ENCODE measurements at regions not wholly inside any gene's neighbourhood (a gene's known extent, or its start where the extent isn't known, plus 50 kb on each side); places are given as distances from the start of the nearest gene placed in this dataset.
"Not testable (repeated sequence)": the region's sequence is repeated elsewhere in the genome, so short reads cannot be mapped to it uniquely, and the experiment has no call there.

DNA sequence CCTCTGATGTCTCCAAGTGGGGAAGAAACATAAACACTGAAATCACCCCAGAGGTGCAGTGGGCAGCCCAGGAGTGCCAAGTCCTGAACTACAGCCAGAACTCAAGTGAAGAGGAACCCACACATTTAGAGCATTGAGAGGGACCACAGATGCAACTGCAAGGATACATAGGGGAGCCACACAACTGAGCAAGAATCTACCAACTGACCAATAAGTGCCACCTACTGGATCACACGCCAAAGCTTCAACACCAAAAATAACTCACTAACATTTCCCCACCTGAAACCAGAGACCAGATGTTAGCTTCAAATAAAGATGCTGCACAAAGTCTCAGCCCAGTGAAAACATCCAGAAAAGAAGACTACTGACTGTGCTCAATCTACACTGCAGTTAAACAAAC is 276.7 kb upstream of the GRIA3 start:
- DNase-seq (ENCODE audit: low read depth), result no peak

DNA sequence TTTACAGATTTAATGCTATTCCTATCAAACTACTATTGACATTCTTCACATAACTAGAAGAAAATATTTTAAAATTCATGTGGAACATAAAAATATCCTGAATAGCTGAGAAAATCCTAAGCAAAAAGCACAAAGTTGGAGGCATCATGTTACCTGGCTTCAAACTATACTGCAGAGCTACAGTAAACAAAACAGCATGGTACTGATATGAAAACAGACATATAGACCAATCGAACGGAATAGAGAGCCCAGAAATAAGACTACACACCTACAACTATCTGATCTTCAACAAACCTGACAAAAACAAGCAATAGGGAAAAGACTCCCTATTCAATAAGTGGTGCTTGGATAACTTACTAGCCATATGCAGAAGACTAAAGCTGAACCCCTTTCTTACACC is 273.4 kb upstream of the GRIA3 start:
- DNase-seq (ENCODE audit: low read depth), result no peak

DNA sequence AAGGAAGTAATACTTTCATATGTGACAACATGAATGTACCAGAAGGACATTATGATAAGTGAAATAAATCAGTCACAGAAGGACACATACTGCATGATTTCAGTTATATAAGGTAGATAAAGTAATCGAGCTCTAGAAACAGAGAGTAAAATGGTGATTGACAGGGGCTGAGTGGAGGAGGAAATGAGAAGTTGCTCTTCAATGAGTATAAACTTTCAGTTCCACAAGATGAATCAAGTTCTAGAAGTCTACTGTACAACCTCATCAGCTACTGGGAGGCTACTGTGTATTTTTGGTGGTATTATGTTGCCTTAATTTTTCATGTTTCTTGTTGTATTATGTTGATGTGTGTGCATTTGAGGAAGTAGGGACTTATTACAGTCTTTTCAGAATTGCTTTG is 270.9 kb upstream of the GRIA3 start:
- DNase-seq (ENCODE audit: low read depth), result no peak

DNA sequence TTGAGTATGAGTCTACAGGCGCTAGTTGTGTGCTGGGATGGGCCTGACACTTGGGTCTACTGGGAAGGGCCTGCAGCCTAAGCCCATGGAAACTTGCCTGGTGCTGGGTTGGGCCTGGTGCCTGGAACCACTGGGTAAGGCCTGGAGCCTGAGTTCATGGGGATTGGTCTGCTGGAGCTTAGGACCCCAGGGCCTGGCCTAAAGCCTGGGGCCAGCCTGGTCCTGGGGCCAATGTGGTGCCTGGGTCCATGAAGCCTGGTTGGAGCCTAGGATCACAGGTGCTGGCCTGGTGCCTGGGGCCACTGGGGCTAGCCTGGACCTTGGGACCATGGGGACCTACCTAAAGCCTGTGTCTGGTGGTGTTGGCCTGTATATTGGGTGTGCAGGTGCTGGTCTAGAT is 270.3 kb upstream of the GRIA3 start:
- no peak for DNase-seq (ENCODE audit: low read depth)

DNA sequence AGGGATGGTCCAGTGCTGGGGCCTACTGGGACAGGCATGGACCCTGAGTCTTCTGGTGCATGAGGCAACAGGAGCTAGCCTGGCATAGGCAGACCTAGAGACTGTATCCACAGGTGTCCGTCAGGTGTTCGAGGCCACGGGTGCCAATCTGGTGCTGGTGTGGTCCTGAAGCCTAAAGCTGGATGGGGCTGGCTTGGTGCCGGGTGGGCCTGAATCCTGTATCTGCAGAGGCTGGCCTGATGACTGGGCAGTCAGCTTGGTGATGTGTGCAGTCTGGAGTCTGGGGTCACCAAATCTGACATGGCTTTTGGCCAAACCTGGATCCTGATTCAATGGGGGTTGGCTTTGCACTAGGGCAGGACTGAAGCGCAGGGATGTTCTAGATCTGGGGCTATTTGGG is 269.8 kb upstream of the GRIA3 start:
- no peak for DNase-seq (ENCODE audit: low read depth)

DNA sequence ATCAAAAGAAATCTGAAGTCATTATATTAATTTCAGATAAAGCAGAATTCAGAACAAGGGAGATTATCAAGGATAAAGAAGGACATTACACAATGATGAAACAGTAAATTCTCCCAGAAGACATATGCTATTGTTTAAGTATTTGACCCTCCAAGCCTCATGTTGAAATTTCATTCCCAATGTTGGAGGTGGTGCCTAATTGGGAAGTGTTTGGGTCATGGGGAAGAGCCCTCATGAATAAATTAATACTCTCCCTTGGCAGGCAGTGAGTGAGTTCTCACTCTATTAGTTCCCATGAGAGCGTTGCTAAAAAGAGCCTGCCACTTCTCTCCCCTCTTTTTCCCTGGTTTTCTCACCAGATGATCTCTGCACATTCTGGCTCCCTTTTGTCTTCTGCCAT is 249.9 kb upstream of the GRIA3 start:
- no peak for DNase-seq (ENCODE audit: low read depth)

DNA sequence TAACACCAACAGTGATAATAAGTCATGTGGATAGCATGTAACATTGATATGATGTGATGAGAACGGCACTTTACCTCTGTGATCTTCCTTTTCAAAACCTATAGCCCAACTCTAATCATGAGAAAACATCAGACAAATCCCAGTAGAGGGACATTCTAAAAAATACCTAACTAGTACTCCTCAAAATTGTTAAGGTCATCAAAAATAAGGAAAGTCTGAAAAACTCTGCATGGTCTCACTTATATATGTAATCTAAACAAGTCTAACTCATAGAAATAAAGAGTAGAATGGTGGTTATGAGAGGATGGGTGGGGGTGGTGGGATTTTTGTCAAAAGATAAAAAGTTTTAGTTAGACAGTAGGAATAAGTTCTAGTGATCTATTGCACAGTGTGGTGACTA is 243.9 kb upstream of the GRIA3 start:
- DNase-seq (ENCODE audit: low read depth), result no peak

DNA sequence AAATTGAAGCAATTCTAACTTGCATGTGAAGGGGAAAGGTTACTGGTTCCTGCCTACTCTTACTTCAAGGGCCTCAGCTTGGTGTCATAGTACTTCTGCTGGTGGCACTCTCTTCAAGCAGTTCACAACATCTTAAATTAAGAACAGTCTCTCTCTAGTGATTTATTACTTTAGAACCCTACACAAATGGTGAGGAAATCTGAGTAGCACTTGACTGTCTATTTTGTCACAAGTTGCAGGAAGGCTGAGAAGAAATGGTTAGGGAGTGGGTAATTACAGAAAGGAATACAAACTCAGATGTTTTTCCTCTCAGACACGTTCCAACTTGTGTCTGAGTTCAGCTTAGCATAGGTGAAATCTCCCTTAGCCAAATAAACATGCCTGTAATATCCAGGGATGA is 242.3 kb upstream of the GRIA3 start:
- no peak for DNase-seq (ENCODE audit: low read depth)

DNA sequence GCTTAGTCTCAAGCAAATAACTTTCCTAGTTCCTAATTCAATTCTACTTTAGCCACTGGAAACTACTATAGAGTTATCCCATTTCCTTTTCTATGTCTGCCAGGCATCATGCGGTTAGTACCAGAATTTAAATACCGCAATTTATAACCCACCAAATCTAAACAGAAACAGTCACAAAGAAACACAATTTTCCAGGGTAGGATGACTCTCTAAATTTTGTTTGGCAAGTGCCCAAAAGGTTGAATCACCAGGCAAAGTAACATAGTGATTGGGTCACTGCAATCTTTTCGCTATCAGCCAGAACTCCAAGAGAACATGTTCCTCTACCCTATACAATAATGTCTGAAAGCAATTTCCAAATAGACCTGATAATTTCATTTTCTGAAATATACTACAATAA is 240.2 kb upstream of the GRIA3 start:
- DNase-seq (ENCODE audit: low read depth), result no peak

DNA sequence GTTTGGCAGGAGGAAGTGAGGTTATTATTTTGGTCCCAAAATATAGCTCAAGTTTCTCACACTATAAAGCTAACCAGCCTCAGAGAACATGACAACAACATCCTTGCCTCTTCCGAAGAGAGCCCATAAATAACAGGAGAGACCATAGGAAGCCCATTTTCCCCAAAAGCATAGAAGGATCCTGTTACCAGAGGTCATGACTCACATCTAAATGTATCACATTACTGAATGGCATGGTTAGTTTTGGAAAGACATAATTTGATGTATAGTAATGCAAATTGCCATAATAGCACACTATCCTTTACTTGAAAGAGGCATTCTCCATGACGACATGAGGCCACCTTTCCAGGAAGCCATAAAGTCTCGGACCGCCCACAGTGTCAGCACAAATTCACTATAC is 238.8 kb upstream of the GRIA3 start:
- no peak for DNase-seq (ENCODE audit: low read depth)

DNA sequence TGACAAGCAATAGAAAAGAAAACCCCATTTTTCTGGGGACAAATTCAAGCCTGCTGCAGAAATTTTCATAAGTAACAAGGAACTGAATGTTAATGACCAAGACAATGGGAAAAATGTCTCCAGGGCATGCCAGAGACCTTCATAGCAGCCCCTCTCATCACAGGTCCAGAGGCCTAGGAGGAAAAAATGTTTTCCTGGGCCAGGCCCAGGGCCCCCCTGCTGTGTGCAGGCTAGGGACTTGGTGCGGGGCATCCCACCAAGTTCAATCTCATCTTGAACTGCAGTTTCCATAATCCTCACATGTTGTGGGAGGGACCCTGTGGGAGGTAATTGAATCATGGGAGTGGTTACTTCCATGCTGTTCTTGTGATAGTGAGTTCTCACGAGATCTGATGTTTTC is 211.5 kb upstream of the GRIA3 start:
- no peak for DNase-seq (ENCODE audit: low read depth)

DNA sequence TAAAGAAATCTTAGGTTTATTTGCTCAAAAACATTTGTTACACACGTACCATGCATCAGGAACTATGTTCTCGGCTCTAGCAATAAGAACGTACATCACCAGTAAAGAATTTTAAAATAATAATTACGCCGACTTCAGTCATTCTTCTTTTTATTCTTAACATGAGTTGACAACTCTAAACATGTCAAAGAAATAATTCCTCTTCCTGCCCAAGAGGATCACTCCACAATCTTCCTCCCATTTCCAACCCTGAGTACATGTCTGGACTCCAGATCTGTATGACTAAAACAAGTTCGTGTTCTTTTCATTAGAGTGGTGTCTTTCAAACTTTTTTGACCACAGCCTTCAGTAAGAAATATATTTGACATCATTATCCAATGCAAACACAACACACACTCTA is 201.6 kb upstream of the GRIA3 start:
- DNase-seq (ENCODE audit: low read depth), result no peak

DNA sequence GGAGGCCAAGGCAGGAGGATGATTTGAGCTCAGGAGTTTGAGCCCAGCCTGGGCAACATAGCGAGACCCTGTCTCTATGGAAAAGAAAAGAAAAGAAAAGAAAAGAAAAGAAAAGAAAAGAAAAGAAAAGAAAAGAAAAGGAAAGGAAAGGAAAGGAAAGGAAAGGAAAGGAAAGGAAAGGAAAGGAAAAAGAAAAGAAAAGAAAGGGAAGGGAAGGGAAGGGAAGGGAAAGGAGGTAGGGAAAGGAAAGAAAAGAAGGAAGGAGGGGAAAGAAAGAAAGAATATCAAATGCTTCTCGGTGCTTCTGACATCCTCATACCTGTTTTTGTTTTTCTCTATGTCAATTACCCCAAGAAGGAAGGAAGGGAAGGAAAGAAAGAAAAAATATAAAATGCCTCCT is 181.2 kb upstream of the GRIA3 start:
- not testable (repeated sequence) for DNase-seq (ENCODE audit: low read depth)

DNA sequence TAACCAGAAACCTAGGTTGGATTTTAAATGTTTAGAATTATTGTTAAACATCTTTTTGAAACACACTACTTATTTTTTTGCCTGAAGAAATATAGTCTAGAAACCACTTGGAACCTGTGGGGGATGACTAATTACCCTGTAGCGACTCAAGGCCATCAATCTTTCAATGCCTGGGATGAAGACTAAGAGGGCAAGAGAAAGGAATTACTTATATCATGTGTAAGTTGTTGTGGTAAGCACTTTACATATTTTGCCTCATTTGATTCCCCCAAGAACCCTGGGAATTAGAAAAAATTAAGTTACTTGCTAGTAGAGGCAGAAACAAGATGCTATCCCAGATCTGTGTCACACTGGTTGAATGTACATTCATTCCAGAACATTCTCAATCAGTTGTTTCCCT is 170.9 kb upstream of the GRIA3 start:
- no peak for DNase-seq (ENCODE audit: low read depth)

DNA sequence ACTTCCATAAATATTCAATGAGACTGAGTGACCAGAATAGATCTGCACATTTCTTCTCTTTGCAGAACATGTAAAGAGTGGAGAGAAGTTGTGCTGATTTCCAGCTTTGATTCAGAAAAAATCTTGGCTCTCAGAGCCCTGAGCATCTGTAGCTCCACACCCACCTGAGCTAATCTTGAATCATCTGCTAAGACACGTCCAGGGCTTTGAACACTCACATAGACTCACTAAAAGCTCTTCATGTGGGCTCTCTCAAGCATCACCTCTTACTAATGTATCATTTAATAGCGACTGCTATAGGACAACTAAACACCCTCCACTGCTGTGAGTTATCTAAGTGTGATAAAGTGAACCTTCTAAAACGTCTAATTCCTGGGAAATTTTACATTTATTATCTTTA is 147.7 kb upstream of the GRIA3 start:
- no peak for DNase-seq (ENCODE audit: low read depth)

DNA sequence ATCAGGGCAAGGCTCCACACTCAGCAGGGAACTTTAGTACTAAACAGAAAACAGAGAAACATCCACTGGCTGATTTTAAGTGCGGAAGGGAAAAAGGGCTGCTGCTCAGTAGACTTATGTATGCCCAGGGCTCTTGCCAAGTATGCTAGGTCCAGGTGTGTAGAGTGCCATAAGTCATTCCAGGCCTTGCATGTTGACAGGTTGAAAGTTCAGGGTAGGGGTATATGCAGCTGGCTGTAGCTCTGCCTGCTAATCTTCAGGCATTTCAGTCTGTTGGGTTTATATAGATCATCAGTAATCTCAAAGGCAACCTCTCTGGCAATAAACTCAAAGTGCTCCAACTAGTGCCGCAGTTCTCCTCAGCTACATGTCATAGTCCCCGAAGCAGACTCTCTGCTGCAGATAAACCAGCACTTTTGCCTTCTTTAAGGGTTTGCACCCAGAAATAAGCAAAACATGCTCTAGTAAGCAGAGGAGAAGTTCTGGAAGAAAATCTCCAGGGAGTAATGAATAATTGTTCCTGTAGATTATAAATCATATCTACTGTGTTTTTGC is 134.9 kb upstream of the GRIA3 start:
- DNase-seq (ENCODE audit: low read depth), result no peak

DNA sequence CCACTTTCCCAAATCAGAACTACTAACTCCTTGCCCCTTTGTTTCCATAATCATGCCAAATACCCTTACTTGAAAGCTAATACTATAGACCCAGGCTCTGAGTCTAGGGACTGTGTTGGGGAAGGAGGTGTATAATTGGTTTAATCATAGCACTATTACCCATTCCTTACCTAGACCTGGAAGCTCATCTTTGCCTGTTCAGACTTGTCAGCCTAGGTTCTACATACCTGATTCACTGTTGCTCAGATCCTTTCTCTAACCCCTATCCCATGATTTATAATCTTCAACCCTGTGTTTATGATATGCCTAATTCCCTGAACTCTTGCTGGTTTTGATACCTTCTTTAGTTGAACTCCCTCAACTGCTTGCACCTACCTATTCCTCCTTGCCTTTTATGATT is 123.1 kb upstream of the GRIA3 start:
- no peak for DNase-seq (ENCODE audit: low read depth)

DNA sequence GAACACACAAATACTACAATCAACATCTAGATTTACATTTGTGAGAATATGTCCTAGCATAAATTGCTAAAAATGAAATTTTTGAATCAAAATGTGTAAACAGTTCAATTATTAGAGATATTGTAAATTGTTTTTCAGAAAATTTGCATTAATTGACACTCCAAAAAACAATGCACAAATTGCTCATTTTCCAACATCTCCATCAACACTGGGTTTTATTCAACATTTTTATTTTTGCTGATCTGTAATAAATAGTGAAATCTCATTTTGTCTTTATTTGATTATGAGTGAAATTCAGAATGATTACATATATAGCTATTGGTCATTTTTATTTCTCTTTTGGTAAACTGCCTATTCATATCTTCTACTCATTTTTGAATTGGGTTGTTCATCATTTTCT is 120.0 kb upstream of the GRIA3 start:
- no peak for DNase-seq (ENCODE audit: low read depth)

DNA sequence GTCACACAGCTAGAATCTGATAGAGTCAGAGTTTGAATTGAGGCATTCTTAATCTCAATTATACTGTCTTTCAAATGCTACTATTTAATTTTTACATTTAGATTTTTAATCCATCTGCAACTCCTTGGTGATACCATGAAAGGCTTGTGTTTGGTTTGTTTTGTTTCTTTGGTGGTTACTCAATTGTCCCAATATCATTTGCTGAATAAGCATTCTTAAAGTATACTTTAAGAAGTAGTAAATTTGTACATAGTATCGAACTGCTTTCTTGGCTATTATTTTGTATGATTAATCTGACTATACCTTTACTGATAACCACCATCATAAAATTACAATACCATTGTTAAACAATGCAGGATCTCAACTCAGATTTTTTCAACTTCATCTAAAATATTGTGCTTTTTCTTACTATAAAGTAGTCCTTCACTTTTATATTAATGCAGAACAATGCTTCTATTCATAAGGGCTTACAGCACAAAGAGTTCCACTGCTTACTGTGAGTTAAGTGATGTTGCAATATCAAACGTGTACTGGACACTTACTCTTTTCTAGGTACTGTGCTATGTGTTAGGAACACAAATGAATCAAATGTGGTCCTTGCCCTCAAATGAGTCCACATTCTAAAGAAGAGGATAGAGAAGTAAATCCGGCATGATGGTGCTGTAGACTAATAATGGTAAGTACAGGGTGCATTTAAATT is 111.2 kb upstream of the GRIA3 start:
- no peak for DNase-seq (ENCODE audit: low read depth)

DNA sequence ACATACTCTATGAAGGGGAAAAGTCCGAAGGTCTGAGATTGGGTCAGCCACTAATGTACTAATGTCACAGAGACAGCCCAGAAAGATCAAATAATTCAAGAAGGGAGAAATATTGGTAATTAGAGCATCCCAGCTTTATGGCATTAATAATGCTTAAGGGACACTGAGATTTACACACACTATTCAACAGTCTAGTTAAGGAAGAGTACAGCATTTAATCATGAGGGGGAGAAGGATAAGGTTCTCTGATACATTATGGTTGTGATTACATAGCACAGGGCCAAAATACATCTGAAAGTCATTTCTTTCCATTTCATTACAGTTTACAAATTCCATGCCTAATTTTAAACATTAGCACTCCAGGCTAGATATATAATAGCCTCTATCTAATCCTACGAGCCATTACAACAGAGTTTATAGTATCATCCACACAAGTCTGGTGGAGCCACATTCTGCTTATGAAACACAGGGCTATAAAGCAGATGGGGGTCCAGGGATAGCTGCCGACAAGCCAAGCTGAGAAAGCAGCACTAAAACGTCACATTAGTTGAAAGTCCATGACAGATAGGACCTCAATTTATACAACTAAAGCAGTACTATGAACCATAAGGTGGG is 108.0 kb upstream of the GRIA3 start:
- no peak for DNase-seq (ENCODE audit: low read depth)

DNA sequence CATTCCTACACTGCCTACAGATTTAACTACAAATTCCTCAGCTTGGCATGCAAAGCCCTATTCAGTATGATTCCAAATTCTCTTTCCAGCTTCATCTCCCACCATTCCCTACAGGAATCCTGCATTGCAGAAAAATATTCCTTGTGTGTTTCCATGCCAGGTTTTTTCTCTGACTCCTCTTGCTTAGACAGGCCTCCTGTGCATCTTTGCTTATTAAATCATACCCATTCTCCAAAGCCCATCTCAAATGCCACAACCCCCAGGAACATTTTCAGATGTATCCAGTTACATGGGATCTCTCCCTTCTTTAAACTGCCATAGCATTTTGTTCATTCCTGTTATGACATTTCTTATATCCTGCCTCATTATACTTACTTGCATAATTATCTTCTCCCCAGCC is 106.4 kb upstream of the GRIA3 start:
- DNase-seq (ENCODE audit: low read depth), result no peak

DNA sequence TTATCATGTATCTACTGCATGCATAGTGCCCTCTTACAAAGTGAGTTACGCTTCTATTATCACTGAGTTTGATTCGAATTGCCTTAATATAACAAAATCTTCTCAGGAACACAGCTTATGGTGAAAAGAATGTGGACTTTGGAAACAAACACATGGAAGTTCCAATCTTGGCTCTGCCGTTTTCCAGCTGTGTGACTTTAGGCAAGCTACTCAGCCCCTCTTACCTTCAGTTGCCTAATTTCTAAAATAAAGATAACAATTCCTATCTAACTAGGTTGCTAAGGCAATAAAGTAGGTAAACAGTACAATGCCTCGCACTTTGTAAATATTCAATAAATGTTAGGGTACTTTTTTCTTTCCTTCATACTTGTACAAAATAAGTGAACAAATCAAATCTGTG is 104.0 kb upstream of the GRIA3 start:
- no peak for DNase-seq (ENCODE audit: low read depth)

DNA sequence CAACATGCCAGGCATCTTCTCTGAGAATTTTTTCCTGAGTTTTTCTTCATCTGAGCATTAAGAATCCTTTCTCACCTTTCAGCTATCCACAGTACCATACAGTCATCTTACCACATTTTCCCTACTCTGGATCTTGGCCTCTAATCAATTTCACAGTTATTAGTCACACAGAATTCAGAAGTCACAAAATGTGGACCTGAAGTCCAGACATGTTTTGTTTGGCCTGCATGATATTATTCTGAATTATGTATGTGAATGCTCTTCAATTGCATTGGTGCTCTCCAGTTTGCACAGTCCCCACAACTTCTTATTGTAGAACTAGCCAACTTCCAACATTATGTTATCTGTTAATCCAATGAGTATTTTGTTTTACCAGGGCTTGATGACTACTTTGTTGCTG is 102.3 kb upstream of the GRIA3 start:
- DNase-seq (ENCODE audit: low read depth), result no peak

DNA sequence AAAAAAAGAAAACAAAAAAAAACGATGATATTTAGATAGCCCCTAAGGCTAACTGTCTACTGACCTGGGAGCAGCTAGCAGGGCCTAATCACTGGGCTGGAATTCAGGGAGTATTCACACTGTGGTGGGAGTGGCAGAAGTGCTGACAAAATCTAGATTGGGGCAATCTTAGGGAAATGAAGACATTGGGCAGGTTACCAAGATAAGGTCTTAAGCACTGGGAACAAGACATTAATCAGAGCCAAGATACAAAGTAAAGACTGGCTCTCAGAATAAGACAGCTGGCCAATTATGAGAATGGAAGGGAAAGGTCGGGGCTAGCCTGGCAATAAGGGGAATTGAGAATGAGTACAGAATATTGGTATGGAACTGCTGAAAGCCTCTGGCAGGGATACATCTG is 100.2 kb upstream of the GRIA3 start:
- DNase-seq (ENCODE audit: low read depth), result no peak
